ENCODE measurements at regions not wholly inside any gene's neighbourhood (a gene's known extent, or its start where the extent isn't known, plus 50 kb on each side); places are given as distances from the start of the nearest gene placed in this dataset.

GRCh38 chr2:53095664-53096063, 671.9 kb upstream of the CHAC2 start:
- no peak for FAIRE-seq
- Histone ChIP-seq H4K20me1 (ENCODE audit: control insufficient read depth, extremely low read depth, insufficient read depth, low read length) (no peaks in the 10 kb centered on the region), H3K27ac (ENCODE audit: control insufficient read depth, insufficient read depth, low read length) (no peak overlapping the region), H3K4me2 (ENCODE audit: control insufficient read depth, extremely low read depth, insufficient read depth, low read depth, low read length) (no peak overlapping the region), H3K27me3 (ENCODE audit: control insufficient read depth, extremely low read depth, insufficient read depth, low read length) (no peaks in the 10 kb centered on the region), H3K36me3 (ENCODE audit: control insufficient read depth in 2 of 2, extremely low read depth in 1 of 2, insufficient read depth in 2 of 2, low read length in 2 of 2) (no peaks in the 10 kb centered on the region), H3K4me3 (ENCODE audit: control insufficient read depth in 2 of 3, extremely low read depth in 1 of 3, insufficient read depth in 2 of 3, low read depth in 1 of 3, low read length in 3 of 3) (no peak overlapping the region), H3K9ac (ENCODE audit: control insufficient read depth, extremely low read depth, insufficient read depth, low read length) (no peak overlapping the region), H3K4me1 (ENCODE audit: control insufficient read depth, extremely low read depth, insufficient read depth, low read length) (no peaks in the 10 kb centered on the region), H2AFZ (ENCODE audit: control insufficient read depth, low read length) (no peak overlapping the region), H3K9me3 (ENCODE audit: control insufficient read depth, low read depth, low read length) (no peaks in the 10 kb centered on the region), H3K79me2 (ENCODE audit: control insufficient read depth, insufficient read depth, low read length) (no peaks in the 10 kb centered on the region), H3K9me1 (ENCODE audit: control insufficient read depth, extremely low read depth, insufficient read depth, low read length) (no peaks in the 10 kb centered on the region)
- dilution Hi-C loops (cut with MboI; ENCODE audit: extremely low pct_ligation_motif_present, low sequenced_read_pairs), result no loop called here
- TF ChIP-seq CTCF (optimal IDR thresholded peaks at IDR 0.05 in 1 of 3, IDR thresholded peaks at IDR 0.05 in 1 of 3, conservative IDR thresholded peaks at IDR 0.05 in 1 of 3; ENCODE audit: extremely low read depth in 1 of 3, insufficient read depth in 2 of 3, low read length in 3 of 3) (no peak), EZH2 (IDR thresholded peaks at IDR 0.05; ENCODE audit: low read length) (no peak)
- DNase-seq (ENCODE audit: low read depth, low spot score), result no peak

- Histone ChIP-seq H3K4me1 (ENCODE audit: control insufficient read depth, extremely low read depth, insufficient read depth, low read length) (no peaks in the 10 kb centered on the region), H2AFZ (ENCODE audit: control insufficient read depth, low read length) (no peak overlapping the region), H4K20me1 (ENCODE audit: control insufficient read depth, extremely low read depth, insufficient read depth, low read length) (no peaks in the 10 kb centered on the region), H3K27ac (ENCODE audit: control insufficient read depth, insufficient read depth, low read length) (no peak overlapping the region), H3K9ac (ENCODE audit: control insufficient read depth, extremely low read depth, insufficient read depth, low read length) (no peak overlapping the region), H3K4me3 (ENCODE audit: control insufficient read depth in 2 of 3, extremely low read depth in 1 of 3, insufficient read depth in 2 of 3, low read depth in 1 of 3, low read length in 3 of 3) (no peak overlapping the region), H3K27me3 (ENCODE audit: control insufficient read depth, extremely low read depth, insufficient read depth, low read length) (no peaks in the 10 kb centered on the region), H3K36me3 (ENCODE audit: control insufficient read depth in 2 of 2, extremely low read depth in 1 of 2, insufficient read depth in 2 of 2, low read length in 2 of 2) (no peaks in the 10 kb centered on the region), H3K9me3 (ENCODE audit: control insufficient read depth, low read depth, low read length) (no peaks in the 10 kb centered on the region), H3K4me2 (ENCODE audit: control insufficient read depth, extremely low read depth, insufficient read depth, low read depth, low read length) (no peak overlapping the region), H3K79me2 (ENCODE audit: control insufficient read depth, insufficient read depth, low read length) (no peaks in the 10 kb centered on the region), H3K9me1 (ENCODE audit: control insufficient read depth, extremely low read depth, insufficient read depth, low read length) (no peaks in the 10 kb centered on the region)
- DNase-seq (ENCODE audit: low read depth, low spot score), result no peak
- no peak for FAIRE-seq
- dilution Hi-C loops (cut with MboI; ENCODE audit: extremely low pct_ligation_motif_present, low sequenced_read_pairs), result no loop called here
- no peak for TF ChIP-seq CTCF (optimal IDR thresholded peaks at IDR 0.05 in 1 of 3, IDR thresholded peaks at IDR 0.05 in 1 of 3, conservative IDR thresholded peaks at IDR 0.05 in 1 of 3; ENCODE audit: extremely low read depth in 1 of 3, insufficient read depth in 2 of 3, low read length in 3 of 3)
- no peak for TF ChIP-seq EZH2 (IDR thresholded peaks at IDR 0.05; ENCODE audit: low read length)
These were observed 672.4 kb upstream of the CHAC2 start for GRCh38 chr2:53095227-53095626.
